ENCODE measurements at regions not wholly inside any gene's neighbourhood (a gene's known extent, or its start where the extent isn't known, plus 50 kb on each side); places are given as distances from the start of the nearest gene placed in this dataset.

- no peak for TF ChIP-seq CTCF (IDR thresholded peaks at IDR 0.05)
Measured at GRCh38 chr7:47181746-47182361, 400.1 kb downstream of the TNS3 start.

- TF ChIP-seq CTCF (IDR thresholded peaks at IDR 0.05) = no peak
Measured at GRCh38 chr7:47180516-47180826, 401.4 kb downstream of the TNS3 start.

GRCh38 chr7:47179812-47180515, 401.9 kb downstream of the TNS3 start:
- TF ChIP-seq CTCF (IDR thresholded peaks at IDR 0.05) = peak; percentile 85

GRCh38 chr7:47170516-47170915, 411.4 kb downstream of the TNS3 start:
- TF ChIP-seq CTCF (IDR thresholded peaks at IDR 0.05) = peak; percentile 57

GRCh38 chr7:47154791-47155190, 427.1 kb downstream of the TNS3 start:
- no peak for TF ChIP-seq CTCF (IDR thresholded peaks at IDR 0.05)

- no peak for TF ChIP-seq CTCF (IDR thresholded peaks at IDR 0.05)
Measured at GRCh38 chr7:47153576-47153975, 428.3 kb downstream of the TNS3 start.

GRCh38 chr7:47153058-47153457, 428.9 kb downstream of the TNS3 start:
- no peak for TF ChIP-seq CTCF (IDR thresholded peaks at IDR 0.05)

Data from LNCAP (cell line).